Urothelium cell line (cell line): ENCODE measurements at regions not wholly inside any gene's neighbourhood (a gene's known extent, or its start where the extent isn't known, plus 50 kb on each side); places are given as distances from the start of the nearest gene placed in this dataset.

Experiments used
- DNase-seq: peaks from one replicate; pipeline ENCODE4 v3.0.0; 2011; ENCODE audit warnings: low spot score, mixed read lengths
- FAIRE-seq: peaks from 2 replicates; lab custom pipeline; 2011; peaks lifted over from hg19 to GRCh38; lab: Jason Lieb, UNC

- FAIRE-seq: no peak
- no peak for DNase-seq
Measured at GRCh38 chr2:118300832-118301231, 212.6 kb downstream of the INSIG2 start.

DNA sequence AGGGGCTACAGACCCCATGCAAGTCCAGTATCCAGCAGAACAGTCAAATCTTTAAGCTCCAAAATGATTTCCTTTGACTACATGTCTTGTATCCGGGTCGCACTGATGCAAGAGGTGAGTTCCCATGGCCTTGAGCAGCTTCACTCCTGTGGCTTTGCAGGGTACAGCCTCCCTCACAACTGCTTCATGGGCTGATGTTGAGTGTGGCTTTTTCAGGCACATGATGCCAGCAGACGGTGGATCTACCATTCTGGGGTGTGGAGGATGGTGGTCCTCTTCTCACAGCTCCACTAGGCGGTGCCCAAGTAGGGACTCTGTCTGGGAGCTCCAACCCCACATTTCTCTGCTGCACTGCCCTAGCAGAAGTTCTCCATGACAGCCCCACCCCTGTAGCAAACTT lies 208.4 kb downstream of the INSIG2 start:
- DNase-seq: no peak
- FAIRE-seq: no peak

GRCh38 chr2:118295592-118296390 lies 207.5 kb downstream of the INSIG2 start:
- FAIRE-seq: no peak

DNA sequence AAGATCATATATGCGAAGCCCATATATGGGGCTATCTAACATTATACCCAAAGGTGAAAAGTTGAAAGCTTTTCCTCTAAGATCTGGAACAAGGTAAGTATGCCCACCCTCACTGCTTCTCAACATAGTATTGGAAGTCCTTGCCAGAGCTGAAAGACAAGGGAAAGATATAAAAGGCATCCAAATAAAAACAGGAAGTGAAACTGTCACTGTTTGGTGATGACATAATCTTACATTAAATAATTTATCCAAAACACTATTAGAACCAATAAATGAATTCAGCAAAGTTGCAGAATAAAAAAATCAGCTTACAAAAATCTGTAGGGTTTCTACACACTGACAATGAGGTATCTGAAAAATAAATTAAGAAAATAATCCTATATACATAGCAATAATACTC lies 205.8 kb downstream of the INSIG2 start:
- FAIRE-seq: no peak
- no peak for DNase-seq

More at GRCh38 chr2:118295592-118296390, 207.5 kb downstream of the INSIG2 start:
- DNase-seq: no peak

DNA sequence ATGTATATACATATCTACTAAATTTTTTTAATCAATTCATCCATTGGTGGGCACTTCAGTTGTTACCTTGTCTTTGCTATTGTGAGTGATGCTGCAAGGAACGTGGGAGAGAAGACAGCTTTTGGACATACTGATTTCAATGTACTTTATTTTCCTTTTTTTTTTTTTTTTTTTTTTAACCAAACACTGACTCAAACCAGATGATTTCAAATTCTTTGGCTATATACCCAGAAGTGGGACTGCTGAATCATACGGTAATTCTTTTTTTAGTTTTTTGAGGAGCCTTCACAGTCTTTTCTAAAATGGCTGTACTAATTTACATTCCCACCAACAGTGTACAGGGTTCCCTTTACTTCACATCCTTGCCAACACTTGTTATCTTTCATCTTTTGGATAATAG lies 204.7 kb downstream of the INSIG2 start:
- FAIRE-seq: no peak
- DNase-seq: no peak

DNA sequence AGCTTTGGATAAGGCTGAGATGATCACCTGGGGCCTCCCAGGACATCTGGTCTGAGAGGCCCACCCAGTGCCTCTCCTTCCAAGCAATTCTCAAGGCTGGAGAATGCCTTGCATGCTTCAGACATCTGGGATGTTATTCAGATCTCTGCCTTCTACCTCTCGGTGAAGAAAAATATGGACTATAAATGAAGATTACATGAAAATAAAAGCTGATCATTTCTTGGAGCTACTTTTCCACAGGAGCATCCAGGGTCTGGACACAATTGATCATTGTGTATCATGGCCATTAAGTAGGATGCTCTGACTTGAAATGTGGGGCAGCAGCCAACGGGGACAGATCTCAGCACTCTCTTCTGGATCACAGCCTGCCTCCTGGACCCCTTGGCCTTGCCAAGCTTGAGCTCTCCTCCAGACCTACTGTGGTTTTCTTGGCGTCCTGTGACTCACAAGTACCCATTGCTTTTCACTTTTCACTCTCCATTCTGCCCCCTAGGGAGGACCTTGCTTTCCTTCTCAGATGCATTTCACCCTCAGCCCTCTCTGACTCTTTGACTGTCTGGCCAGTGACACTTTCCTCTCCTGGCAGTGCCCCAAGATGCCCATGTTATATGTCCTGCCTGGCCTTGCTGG lies 203.1 kb downstream of the INSIG2 start:
- no peak for DNase-seq
- FAIRE-seq: no peak

DNA sequence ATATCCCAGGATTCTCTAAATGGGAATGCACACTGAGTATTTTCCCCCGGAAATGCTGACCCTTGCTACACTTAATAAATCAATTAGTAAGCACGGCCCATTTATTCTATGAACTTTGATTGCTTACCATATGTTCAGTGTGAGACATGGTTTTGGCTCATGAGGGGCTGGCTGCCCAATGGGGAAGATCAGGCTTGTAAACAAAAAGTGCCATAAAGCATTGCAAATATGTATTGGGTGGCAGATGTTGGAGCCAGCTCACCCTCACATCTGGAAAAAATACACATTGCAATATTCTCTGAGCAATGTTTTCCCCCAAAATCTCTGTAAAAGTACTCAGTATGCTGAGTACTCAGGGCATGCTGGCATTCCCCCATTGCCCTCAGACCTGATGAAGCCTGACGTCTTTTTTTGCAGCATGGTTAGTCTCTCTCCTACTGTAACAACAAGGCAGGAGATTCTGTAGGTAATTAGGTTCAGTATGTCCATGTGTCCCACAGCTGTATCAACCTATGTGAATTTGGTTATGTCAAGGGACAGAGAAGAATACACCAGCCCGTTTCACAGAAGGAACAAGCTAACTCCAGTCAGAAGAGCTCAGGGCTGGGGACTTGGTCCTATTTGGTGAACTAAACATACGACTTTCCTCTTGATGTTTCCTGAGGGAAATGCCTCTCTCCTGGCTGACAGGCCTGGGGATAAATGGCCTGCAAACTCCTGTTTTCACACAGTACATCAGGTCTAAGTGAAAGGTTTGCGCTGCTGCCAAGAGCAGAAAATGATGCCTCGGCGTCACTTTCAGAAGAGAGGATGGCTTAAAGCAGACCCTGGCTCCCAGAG lies 202.4 kb downstream of the INSIG2 start:
- DNase-seq (no peak), FAIRE-seq (no peak)

DNA sequence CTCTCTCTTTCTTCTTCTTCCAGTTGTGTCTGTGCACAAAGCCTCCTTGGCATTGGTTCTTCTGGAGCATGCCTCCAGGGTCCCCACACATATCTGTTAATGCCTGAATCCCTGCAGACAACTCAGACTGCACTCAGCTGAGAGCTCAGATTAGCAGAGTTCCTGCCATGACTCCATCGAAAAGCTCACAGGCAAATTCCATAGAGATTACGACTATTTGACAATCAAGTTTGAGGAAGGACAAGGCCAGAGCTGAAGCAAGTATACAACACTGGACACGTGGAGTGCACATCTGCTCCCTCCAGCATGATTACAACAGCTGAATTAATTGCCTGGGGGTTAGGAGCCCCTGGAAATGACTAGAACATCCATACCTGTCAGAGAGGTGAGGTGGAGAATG lies 190.7 kb downstream of the INSIG2 start:
- no peak for FAIRE-seq

GRCh38 chr2:118278046-118278445 lies 189.8 kb downstream of the INSIG2 start:
- DNase-seq (no peak), FAIRE-seq (no peak)

More for the DNA sequence above, 190.7 kb downstream of the INSIG2 start:
- DNase-seq: no peak

DNA sequence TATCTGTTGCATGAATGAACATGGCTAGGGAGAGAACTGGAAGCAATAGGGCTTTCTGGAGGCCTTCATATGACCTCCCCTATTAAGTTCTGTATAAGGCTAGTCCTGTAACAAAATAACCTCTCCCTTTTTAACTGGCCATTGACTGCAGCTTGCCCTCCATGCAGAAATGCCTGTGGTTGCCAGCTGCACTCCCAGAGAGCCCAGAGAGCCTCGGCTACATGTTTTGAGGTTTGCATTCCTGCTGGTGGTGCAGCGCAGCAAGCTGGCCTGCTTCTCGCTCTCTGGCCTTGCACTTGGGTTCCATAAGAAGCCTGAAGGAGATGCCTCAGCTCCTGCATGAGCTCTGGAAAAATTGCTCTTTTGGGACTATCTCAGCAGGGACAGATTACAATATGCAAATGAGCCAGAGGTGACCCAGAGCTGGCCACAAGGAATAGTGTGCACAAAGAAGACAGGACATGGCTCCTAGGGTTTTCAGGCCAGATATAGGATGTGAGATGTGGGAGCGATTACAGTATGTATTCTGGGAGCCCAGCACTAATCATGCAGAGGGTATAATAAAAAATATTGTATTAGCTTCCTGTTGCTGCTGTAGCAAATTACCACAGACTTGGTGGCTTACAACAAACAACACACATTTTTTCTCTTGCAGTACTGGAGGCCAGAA lies 186.7 kb downstream of the INSIG2 start:
- FAIRE-seq: no peak

GRCh38 chr2:118272391-118272790 lies 184.1 kb downstream of the INSIG2 start:
- DNase-seq (no peak), FAIRE-seq (no peak)

More for the DNA sequence above, 186.7 kb downstream of the INSIG2 start:
- DNase-seq: no peak

DNA sequence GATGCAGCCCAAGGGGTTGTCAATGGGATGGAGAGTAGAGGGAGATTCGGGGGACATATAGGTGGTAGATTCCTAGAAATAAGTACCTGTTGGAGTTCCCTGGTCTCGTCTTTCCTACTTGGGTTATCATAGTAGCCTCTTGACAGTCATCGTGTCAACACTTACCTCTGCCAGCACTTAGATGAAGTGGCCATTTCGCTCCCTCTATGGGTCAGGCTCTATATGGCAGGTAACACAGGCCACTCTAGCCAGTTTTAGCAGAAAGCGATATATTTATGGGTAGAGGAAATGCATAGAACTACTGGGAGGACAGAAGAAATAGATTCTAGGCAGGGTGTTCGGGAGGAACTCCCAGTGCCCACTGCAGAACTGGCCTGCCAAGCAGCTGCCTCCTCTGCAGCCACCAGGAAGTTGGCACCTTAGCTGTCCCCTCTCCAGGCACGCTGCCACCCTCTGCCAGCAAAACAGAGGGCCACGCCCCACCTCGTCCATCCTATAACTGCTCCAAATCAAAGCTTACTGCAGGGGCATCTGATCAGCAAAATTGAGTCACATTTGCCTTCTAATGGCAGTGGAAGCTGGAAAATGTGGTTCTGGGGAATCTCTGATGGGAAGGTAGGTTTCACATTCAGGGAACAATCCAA lies 181.3 kb downstream of the INSIG2 start:
- no peak for DNase-seq
- peak; percentile 17 for FAIRE-seq

- DNase-seq (no peak), FAIRE-seq (no peak)
Measured at GRCh38 chr2:118268268-118268667, 180.0 kb downstream of the INSIG2 start.

GRCh38 chr2:118265873-118266455 lies 177.7 kb downstream of the INSIG2 start:
- DNase-seq (no peak), FAIRE-seq (no peak)

GRCh38 chr2:118264232-118264990 lies 176.1 kb downstream of the INSIG2 start:
- no peak for FAIRE-seq
- DNase-seq: no peak

- no peak for DNase-seq
- FAIRE-seq: no peak
Measured at GRCh38 chr2:118257696-118258095, 169.4 kb downstream of the INSIG2 start.

GRCh38 chr2:118255771-118256372 lies 167.6 kb downstream of the INSIG2 start:
- DNase-seq (no peak), FAIRE-seq (no peak)

GRCh38 chr2:118255301-118255700 lies 167.0 kb downstream of the INSIG2 start:
- no peak for FAIRE-seq

GRCh38 chr2:118254116-118254515 lies 165.8 kb downstream of the INSIG2 start:
- FAIRE-seq (peak; percentile 13), DNase-seq (no peak)

More at GRCh38 chr2:118255301-118255700, 167.0 kb downstream of the INSIG2 start:
- no peak for DNase-seq
